SHP77 treated with DMSO at 0.1 percent for 48 hours (cell line): ENCODE measurements at regions not wholly inside any gene's neighbourhood (a gene's known extent, or its start where the extent isn't known, plus 50 kb on each side); places are given as distances from the start of the nearest gene placed in this dataset.

Experiments used
- DNase-seq: peaks from one replicate; lab custom pipeline; 2025; lab: John Stamatoyannopoulos, UW

- DNase-seq = no peak
These were observed 192.3 kb upstream of the ZMIZ1 start for GRCh38 chr10:78876449-78876848.

DNA sequence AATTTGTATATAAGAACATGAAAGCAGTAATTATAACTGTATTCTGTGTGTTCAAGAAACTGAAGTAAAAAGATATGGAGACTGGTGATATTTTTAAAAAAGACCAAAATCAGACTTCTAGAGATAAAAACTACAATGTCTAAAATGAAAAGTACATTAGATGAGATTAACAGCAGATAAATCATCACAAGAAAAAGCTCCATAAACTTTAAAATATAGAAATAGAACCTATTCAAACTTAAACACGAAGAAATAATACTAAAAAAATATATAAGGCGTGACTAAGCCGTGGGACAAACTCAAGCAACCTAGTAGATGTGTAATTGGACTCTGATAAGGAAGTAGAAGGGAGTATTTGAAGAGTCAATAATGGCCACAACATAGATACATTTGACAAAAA, 189.1 kb upstream of the ZMIZ1 start:
- DNase-seq = no peak

GRCh38 chr10:78886129-78886528, 182.6 kb upstream of the ZMIZ1 start:
- DNase-seq = no peak

GRCh38 chr10:78889536-78890063, 179.2 kb upstream of the ZMIZ1 start:
- no peak for DNase-seq

- no peak for DNase-seq
These were observed 178.3 kb upstream of the ZMIZ1 start for GRCh38 chr10:78890506-78890905.

DNA sequence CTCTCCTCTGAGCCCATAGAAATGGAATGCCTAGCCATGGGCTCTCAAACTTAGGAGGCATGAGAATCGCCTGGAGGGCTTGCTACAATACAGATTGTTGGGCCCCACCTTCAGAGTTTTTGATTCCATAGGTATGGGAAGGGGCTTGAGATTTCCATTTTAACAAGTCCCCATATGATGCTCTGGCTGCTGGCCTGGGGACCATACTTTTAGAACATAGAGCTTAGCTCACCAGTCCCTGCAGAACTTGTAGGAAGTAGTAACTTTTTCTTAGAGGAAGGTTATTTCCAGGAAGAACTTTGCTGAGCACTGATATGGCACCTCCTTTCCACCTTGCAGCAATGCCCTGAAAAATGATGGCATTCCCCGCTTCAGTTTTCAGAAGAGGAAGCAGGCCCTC, 177.0 kb upstream of the ZMIZ1 start:
- no peak for DNase-seq

DNA sequence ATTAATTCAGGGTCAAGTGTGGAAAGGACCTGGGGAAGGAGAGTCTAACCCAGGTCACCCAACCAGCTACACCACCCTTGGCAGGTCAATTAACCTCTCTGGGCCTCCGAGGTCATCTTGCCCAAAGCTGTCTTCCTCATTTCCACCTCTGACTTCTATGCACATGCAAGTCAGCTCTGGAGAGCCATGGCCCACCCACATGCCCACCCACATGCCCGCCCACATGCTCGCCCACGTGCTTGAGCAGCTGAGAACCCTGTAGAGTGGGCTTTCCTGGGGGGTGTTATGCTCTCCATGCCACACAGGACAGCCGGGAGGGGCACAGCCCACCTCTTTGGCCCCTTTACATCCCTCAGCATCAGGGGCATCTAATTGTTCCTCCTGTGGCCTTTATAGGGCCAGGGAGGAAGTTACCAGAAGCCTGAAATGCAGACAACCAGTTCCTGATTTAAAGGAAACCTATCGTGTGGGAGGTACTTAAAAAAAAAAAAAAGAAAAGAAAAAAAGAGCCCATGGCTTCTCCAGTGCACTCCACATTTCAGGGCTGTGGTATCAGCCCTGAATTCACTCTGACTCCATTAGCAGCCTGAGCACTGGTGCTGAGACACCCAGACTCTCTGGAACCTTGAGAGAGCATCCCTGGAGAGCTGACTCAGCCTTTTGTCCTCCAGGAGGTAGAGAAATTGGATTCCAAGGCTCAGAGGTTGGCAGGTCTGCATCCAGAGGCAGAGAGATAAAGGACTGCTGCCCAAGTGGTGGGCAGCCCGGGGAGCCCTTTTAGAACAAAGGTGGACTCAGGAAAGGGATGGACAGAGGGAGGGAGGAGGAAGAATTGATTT, 176.2 kb upstream of the ZMIZ1 start:
- DNase-seq = no peak

- DNase-seq = no peak
These were observed 175.5 kb upstream of the ZMIZ1 start for GRCh38 chr10:78893217-78893616.

DNA sequence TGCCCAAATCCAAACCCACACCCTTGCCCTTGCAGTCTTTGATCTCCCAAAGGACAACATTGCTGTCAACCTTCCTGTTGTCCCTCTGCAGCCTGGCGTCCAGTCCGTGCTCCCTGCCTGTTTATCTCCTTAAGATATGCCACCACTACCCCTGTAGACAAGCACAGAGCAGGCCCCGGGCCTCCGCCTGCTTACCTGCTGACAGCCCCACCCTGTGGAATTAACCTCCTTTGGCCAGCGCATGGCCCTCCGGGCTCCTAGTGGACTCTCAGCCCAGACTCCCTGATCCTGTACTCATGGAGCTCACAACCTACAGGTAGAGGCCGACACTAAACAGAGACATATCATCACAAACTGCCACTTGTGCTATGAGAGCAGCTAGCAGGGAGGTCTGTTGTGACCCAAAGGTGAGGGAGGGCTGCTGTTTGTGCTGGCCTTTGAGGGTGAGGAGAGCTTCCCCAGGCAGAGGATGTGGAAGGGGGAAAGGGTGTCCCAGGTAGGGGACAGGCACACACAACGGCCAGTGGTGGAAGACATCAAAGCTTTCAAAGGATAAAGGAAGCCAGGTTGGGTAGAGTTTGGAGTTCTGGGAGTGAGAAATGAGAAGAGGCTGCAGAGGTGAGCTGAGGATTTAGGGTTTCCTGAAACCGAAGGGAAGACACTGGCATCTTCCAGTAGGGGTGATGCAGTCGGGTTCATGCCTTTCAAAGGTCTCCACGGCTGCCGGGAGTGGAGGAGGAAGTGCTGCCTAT, 174.5 kb upstream of the ZMIZ1 start:
- no peak for DNase-seq

DNA sequence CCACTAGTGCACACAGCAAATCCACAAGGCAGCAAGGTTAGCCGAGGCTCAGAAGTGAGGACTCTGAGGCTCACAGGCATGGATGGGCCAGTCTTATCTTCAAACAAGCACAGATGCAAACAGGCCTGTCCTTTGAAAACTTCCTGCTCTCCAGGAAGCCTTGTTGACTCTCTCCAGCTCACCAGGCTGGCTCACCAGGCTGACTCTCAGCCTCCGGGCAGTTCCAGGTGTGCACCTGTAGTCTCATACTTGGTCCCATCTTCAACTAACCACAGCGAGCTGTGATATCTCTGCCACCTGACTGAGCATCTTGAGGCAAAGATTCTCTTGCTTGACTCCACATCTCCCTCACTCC, 173.9 kb upstream of the ZMIZ1 start:
- no peak for DNase-seq

DNA sequence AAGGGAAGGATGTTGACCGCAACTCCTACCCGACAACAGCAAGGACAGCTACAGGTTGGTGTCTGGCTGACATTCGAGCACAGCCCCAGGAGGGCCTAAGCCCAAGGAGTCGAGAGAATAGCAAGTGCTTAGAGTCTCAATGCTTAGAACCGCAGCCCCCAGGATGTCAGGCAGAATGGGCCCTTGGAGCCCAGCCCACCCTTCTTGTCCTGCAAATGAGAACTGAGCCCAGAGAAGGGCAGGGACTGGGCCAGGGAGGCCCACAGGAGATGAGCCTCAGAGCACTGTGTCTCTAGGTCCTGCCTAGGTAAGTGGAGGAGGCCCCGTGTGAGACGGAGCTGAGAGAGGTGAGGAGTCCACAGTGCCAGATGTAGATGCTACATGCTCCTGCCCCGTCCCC, 173.3 kb upstream of the ZMIZ1 start:
- no peak for DNase-seq

- DNase-seq = no peak
These were observed 172.4 kb upstream of the ZMIZ1 start for GRCh38 chr10:78896159-78896928.

- DNase-seq = no peak
These were observed 170.2 kb upstream of the ZMIZ1 start for GRCh38 chr10:78898341-78899097.

GRCh38 chr10:78899098-78899754, 169.5 kb upstream of the ZMIZ1 start:
- DNase-seq = no peak

- no peak for DNase-seq
These were observed 168.6 kb upstream of the ZMIZ1 start for GRCh38 chr10:78899996-78900714.

DNA sequence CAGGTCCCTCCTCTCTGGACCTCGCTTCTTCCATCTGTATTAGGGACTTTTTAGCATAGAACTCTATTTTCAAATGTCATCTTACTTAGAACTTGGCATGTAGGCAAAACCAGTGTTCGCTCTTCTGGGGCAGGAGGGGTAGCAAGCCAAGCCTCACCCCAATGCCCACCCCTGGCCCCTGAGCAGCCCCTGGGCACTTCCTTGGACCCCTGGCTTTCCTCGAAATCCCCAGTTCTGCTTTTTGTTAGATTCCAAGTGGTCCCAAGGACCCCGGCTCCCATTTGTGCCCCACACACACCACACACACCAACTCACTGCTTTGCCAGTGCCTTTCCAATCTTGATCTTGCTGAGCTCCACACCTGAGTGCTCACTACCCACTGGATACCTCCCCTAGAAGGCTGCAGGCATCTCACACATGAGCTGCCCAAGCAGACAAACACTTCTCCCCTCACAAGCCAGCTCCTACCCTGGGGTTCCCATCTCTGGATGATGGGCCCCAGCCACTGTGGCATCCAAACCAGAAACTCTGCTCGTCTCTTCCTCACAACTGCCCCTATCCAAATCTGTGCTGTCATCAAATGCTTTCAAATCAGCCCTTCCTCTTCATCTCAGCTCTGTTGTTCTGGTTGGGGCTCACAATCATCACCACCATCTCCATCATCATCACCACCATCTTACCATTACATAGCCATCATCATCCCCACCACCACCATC, 167.9 kb upstream of the ZMIZ1 start:
- DNase-seq = no peak

GRCh38 chr10:78901694-78902093, 167.1 kb upstream of the ZMIZ1 start:
- DNase-seq = no peak

- DNase-seq = no peak
These were observed 166.0 kb upstream of the ZMIZ1 start for GRCh38 chr10:78902815-78903214.

DNA sequence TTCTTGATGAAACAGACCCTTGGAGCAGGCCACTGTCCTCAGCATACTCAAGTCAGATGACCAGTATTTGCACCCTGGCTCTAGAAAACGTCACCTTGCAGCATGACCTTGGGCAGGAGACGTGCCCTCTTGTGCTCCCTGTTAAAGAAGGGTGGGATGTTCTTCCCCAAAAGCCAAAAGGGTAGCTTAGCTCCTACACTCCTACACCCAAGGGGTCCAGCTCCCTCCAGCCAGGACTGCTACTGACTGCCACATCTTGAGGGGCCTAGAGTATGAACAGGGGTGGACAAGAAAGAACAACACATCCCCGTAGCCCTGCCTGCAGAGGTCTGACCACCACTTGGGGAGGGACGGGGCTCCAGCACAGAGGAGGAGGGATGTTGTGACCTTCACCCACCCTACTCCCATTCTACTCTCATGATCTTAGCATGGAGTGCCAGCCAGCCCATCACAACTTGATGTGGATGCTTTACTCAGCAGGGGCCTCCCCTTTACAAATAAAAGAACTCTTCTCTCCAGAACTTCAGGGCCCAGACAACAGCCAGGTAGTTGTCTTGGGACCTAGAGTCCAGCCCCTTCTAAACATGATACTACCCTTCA, 165.3 kb upstream of the ZMIZ1 start:
- DNase-seq = no peak

- DNase-seq = no peak
These were observed 164.6 kb upstream of the ZMIZ1 start for GRCh38 chr10:78904196-78904595.
